H9 (cell line): ENCODE measurements at regions not wholly inside any gene's neighbourhood (a gene's known extent, or its start where the extent isn't known, plus 50 kb on each side); places are given as distances from the start of the nearest gene placed in this dataset.

Experiments
- DNase-seq: peaks from one replicate; pipeline ENCODE4 v3.0.0-alpha.2; 2017
- H2AFZ ChIP-seq: one replicate; pipeline ENCODE4 v1.6.1; 2013; ENCODE audit warnings: mild to moderate bottlenecking, low read length, control low read depth, moderate library complexity
- H2AK5ac ChIP-seq: 2 replicates; pipeline ENCODE4 v1.6.1; 2013; ENCODE audit warnings: low read length, control low read depth, mixed read lengths; ENCODE audit not compliant: insufficient read length
- H2BK120ac ChIP-seq: one replicate; pipeline ENCODE4 v1.6.1; 2013; ENCODE audit warnings: low read depth, mild to moderate bottlenecking, low read length, control low read depth, inconsistent platforms; ENCODE audit not compliant: poor library complexity, severe bottlenecking
- H2BK12ac ChIP-seq: 2 replicates; pipeline ENCODE4 v1.6.1; 2013; ENCODE audit warnings: low read length, control low read depth, mixed read lengths, low read depth; ENCODE audit not compliant: insufficient read length
- H2BK15ac ChIP-seq: 2 replicates; pipeline ENCODE4 v1.6.1; 2013; ENCODE audit warnings: low read depth, low read length, control low read depth
- H2BK20ac ChIP-seq: one replicate; pipeline ENCODE4 v1.6.1; 2013; ENCODE audit warnings: low read depth, mild to moderate bottlenecking, low read length, control low read depth, inconsistent platforms; ENCODE audit not compliant: poor library complexity, severe bottlenecking
- H2BK5ac ChIP-seq: 2 replicates; pipeline ENCODE4 v1.6.1; 2013; ENCODE audit warnings: low read length, control low read depth, mixed read lengths; ENCODE audit not compliant: insufficient read length
- H3K14ac ChIP-seq: 2 replicates; pipeline ENCODE4 v1.6.1; 2013; ENCODE audit warnings: low read length, control low read depth; ENCODE audit not compliant: insufficient read depth
- H3K18ac ChIP-seq: 2 replicates; pipeline ENCODE4 v1.6.1; 2013; ENCODE audit warnings: low read depth, mild to moderate bottlenecking, mixed read lengths, low read length, control low read depth; ENCODE audit not compliant: insufficient read length
- H3K23ac ChIP-seq: 2 replicates; pipeline ENCODE4 v1.6.1; 2013; ENCODE audit warnings: low read length, control low read depth, mixed read lengths, low read depth; ENCODE audit not compliant: insufficient read length
- H3K23me2 ChIP-seq: 2 replicates; pipeline ENCODE4 v1.6.1; 2013; ENCODE audit warnings: low read depth, mild to moderate bottlenecking, mixed read lengths, low read length, control low read depth; ENCODE audit not compliant: insufficient read length, poor library complexity, severe bottlenecking
- H3K27ac ChIP-seq: 2 replicates; pipeline ENCODE4 v1.5.1; 2013; ENCODE audit warnings: low read length, control low read depth, mixed read lengths, low read depth; ENCODE audit not compliant: insufficient read length
- H3K27me3 ChIP-seq: 2 replicates; pipeline ENCODE4 v1.6.1; 2013; ENCODE audit warnings: low read length, control low read depth, inconsistent platforms; ENCODE audit not compliant: insufficient read depth
- H3K4ac ChIP-seq: 2 replicates; pipeline ENCODE4 v1.6.1; 2013; ENCODE audit warnings: low read depth, mild to moderate bottlenecking, control low read depth, inconsistent platforms, low read length, moderate library complexity
- H3K4me1 ChIP-seq: 2 replicates; pipeline ENCODE4 v1.6.1; 2013; ENCODE audit warnings: low read length, control low read depth, inconsistent platforms; ENCODE audit not compliant: insufficient read depth
- H3K4me2 ChIP-seq: 2 replicates; pipeline ENCODE4 v1.6.1; 2013; ENCODE audit warnings: low read length, control low read depth, mixed read lengths; ENCODE audit not compliant: insufficient read length, insufficient read depth
- H3K56ac ChIP-seq: 2 replicates; pipeline ENCODE4 v1.6.1; 2013; ENCODE audit warnings: low read depth, mild to moderate bottlenecking, mixed read lengths, low read length, control low read depth; ENCODE audit not compliant: insufficient read length
- H3K79me1 ChIP-seq: 2 replicates; pipeline ENCODE4 v1.6.1; 2013; ENCODE audit warnings: low read depth, mild to moderate bottlenecking, moderate library complexity, low read length, control low read depth, inconsistent platforms; ENCODE audit not compliant: insufficient read depth, poor library complexity, severe bottlenecking
- H3K79me2 ChIP-seq: 2 replicates; pipeline ENCODE4 v1.6.1; 2013; ENCODE audit warnings: low read length, control low read depth, inconsistent platforms; ENCODE audit not compliant: insufficient read depth
- H3K9ac ChIP-seq: 2 replicates; pipeline ENCODE4 v1.6.1; 2013; ENCODE audit warnings: low read length, control low read depth, mixed read lengths; ENCODE audit not compliant: insufficient read length; ENCODE audit errors: extremely low read depth
- H3K9me3 ChIP-seq: one replicate; pipeline ENCODE4 v1.6.1; 2013; ENCODE audit warnings: low read depth, low read length, inconsistent platforms; ENCODE audit not compliant: control insufficient read depth
- H3T11ph ChIP-seq: one replicate; pipeline ENCODE4 v1.6.1; 2013; ENCODE audit warnings: mild to moderate bottlenecking, low read length, control low read depth, inconsistent platforms
- H4K20me1 ChIP-seq: one replicate; pipeline ENCODE4 v1.6.1; 2013; ENCODE audit not compliant: control insufficient read depth, insufficient read length, insufficient read depth
- H4K5ac ChIP-seq: 2 replicates; pipeline ENCODE4 v1.6.1; 2013; ENCODE audit warnings: low read depth, mild to moderate bottlenecking, mixed read lengths, low read length, control low read depth; ENCODE audit not compliant: insufficient read length
- H4K8ac ChIP-seq: replicated peaks from 2 replicates; pipeline ENCODE4 v1.6.1; 2013; ENCODE audit warnings: low read length, control low read depth, mixed read lengths, low read depth; ENCODE audit not compliant: insufficient read length
- H4K91ac ChIP-seq: 2 replicates; pipeline ENCODE4 v1.6.1; 2013; ENCODE audit warnings: low read depth, mild to moderate bottlenecking, moderate library complexity, mixed read lengths, low read length, control low read depth; ENCODE audit not compliant: insufficient read length
- H3K27ac Mint-ChIP-seq, 3 experiments: 2 replicates in 2 of 3; 3 replicates in 1 of 3; pipeline ENCODE4 v1.8.0; 2020 to 2021; ENCODE audit warnings: mixed read lengths in 3 of 3, mild to moderate bottlenecking in 1 of 3, moderate library complexity in 1 of 3
- H3K27me3 Mint-ChIP-seq: 2 replicates; pipeline ENCODE4 v1.8.0; 2021; ENCODE audit warnings: low read depth, mild to moderate bottlenecking, moderate library complexity, mixed read lengths
- H3K36me3 Mint-ChIP-seq, 3 experiments: 2 replicates in 2 of 3; 3 replicates in 1 of 3; pipeline ENCODE4 v1.8.0; 2020 to 2021; ENCODE audit warnings: low read depth in 3 of 3, mixed read lengths in 3 of 3; ENCODE audit not compliant: insufficient read depth in 1 of 3
- H3K4me1 Mint-ChIP-seq, 2 experiments: 2 replicates each; pipeline ENCODE4 v1.8.0; 2020; ENCODE audit warnings: mixed read lengths in 2 of 2
- H3K4me3 Mint-ChIP-seq, 2 experiments: 2 replicates in 1 of 2; 3 replicates in 1 of 2; pipeline ENCODE4 v1.8.0; 2020 to 2021; ENCODE audit warnings: mild to moderate bottlenecking in 2 of 2, mixed read lengths in 2 of 2, moderate library complexity in 1 of 2
- H3K9me3 Mint-ChIP-seq, 2 experiments: 2 replicates in 1 of 2; 3 replicates in 1 of 2; pipeline ENCODE4 v1.8.0; 2020; ENCODE audit warnings: mild to moderate bottlenecking in 2 of 2, mixed read lengths in 2 of 2, moderate library complexity in 1 of 2
- WGBS: extraction: QIAGEN DNeasy Blood & Tissue Kit; methylation state at CpG from one replicate; pipeline ENCODE4 v1.1.7; 2013; ENCODE audit warnings: missing lambda C conversion rate, low lambda C conversion rate, mixed read lengths; ENCODE audit not compliant: insufficient read length; ENCODE audit errors: extremely low coverage; 5-methylcytosine and 5-hydroxymethylcytosine counted together
- TF ChIP-seq, protein P1 (sequence below): fragments of 200-600 bp; sonication (generic); conservative IDR thresholded peaks from 3 replicates; pipeline ENCODE4 v1.8.0; 2021; ENCODE audit warnings: antibody characterized with exemption, mild to moderate bottlenecking

DNA sequence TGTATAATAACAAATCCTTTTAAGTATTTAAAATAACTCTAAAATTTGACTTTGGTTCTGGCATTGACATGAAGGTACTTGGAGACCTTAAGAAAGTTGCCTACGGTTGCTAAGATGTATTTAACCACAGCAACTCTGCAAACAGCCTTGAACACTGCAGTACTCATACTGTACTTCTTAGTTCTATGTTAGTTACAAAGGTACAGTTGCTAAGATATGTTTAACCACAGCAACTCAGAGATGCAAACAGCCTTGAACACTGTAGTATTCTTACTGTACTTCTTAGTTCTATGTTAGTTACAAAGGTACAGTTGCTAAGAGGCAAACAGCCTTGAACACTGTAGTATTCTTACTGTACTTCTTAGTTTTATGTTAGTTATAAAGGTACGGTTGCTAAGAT lies 268.3 kb upstream of the MIR17HG start:
- Histone ChIP-seq H3K4ac (no peak overlapping the region), H3K23me2 (no peaks in the 10 kb centered on the region), H3K4me1 (no peaks in the 10 kb centered on the region), H3K14ac (no peak overlapping the region), H2BK20ac (no peak overlapping the region), H3K27me3 (no peaks in the 10 kb centered on the region), H2BK120ac (no peak overlapping the region), H3K56ac (no peak overlapping the region), H3K4me2 (no peak overlapping the region), H2BK15ac (no peak overlapping the region), H2AK5ac (no peak overlapping the region), H3K79me2 (no peaks in the 10 kb centered on the region), H3T11ph (no peak overlapping the region), H3K79me1 (no peaks in the 10 kb centered on the region), H2BK12ac (no peak overlapping the region), H3K23ac (no peak overlapping the region), H4K91ac (no peak overlapping the region), H4K8ac (no peak overlapping the region), H3K27ac (no peak overlapping the region), H2BK5ac (no peak overlapping the region), H4K5ac (no peak overlapping the region), H4K20me1 (no peaks in the 10 kb centered on the region), H3K18ac (no peak overlapping the region), H3K9me3 (no peaks in the 10 kb centered on the region), H3K9ac (no peak overlapping the region), H2AFZ (no peak overlapping the region)
- no peak for DNase-seq
- Mint-ChIP-seq H3K4me3 (no peak overlapping the region), H3K4me1 (0 out of 4 replicates have a peak, but pooled peaks cover 3% of the 10 kb centered on the region in 2 experiments), H3K36me3 (no peaks in the 10 kb centered on the region), H3K9me3 (no peaks in the 10 kb centered on the region), H3K27ac (no peak overlapping the region), H3K27me3 (no peaks in the 10 kb centered on the region)
- no CpG with 5 or more reads among the region's 2 CpGs for WGBS
- TF ChIP-seq, protein P1, sequence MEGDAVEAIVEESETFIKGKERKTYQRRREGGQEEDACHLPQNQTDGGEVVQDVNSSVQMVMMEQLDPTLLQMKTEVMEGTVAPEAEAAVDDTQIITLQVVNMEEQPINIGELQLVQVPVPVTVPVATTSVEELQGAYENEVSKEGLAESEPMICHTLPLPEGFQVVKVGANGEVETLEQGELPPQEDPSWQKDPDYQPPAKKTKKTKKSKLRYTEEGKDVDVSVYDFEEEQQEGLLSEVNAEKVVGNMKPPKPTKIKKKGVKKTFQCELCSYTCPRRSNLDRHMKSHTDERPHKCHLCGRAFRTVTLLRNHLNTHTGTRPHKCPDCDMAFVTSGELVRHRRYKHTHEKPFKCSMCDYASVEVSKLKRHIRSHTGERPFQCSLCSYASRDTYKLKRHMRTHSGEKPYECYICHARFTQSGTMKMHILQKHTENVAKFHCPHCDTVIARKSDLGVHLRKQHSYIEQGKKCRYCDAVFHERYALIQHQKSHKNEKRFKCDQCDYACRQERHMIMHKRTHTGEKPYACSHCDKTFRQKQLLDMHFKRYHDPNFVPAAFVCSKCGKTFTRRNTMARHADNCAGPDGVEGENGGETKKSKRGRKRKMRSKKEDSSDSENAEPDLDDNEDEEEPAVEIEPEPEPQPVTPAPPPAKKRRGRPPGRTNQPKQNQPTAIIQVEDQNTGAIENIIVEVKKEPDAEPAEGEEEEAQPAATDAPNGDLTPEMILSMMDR, result no peak
